Testis (tissue), 2 donors: ENCODE measurements at regions not wholly inside any gene's neighbourhood (a gene's known extent, or its start where the extent isn't known, plus 50 kb on each side); places are given as distances from the start of the nearest gene placed in this dataset.
A peak's percentile ranks its signal among the peaks of the same experiment; 100 is the strongest.

ENCODE experiments used
- DNase-seq: peaks from one replicate; pipeline ENCODE4 v3.0.0-alpha.2; 2019
- H3K27ac ChIP-seq, 2 donors: fragments of 200-600 bp; sonication (generic); one replicate each; pipeline ENCODE4 v1.5.1; 2019
- H3K27me3 ChIP-seq: fragments of 200-600 bp; sonication (generic); one replicate; pipeline ENCODE4 v1.5.1; 2019
- H3K36me3 ChIP-seq: fragments of 200-600 bp; sonication (generic); one replicate; pipeline ENCODE4 v1.5.1; 2017; ENCODE audit warnings: low read depth; ENCODE audit errors: missing control alignments
- H3K4me1 ChIP-seq: fragments of 200-600 bp; sonication (generic); one replicate; pipeline ENCODE4 v1.5.1; 2019
- H3K4me3 ChIP-seq, 2 donors: fragments of 200-600 bp; sonication (generic); one replicate each; pipeline ENCODE4 v1.5.1; 2017 to 2019
- H3K9me3 ChIP-seq: fragments of 200-600 bp; sonication (generic); one replicate; pipeline ENCODE4 v1.5.1; 2017
- CTCF ChIP-seq, 3 experiments: fragments of 450-650 bp in 2 of 3; fragments of 200-600 bp in 1 of 3; sonication (generic) in 1 of 3; IDR thresholded peaks; one replicate each; pipeline ENCODE4 v1.5.1; 2016 to 2019; ENCODE audit warnings: antibody characterized with exemption in 3 of 3, mild to moderate bottlenecking in 2 of 3, moderate library complexity in 1 of 3
- POLR2A ChIP-seq: fragments of 450-650 bp; IDR thresholded peaks from one replicate; pipeline ENCODE4 v1.6.1; 2017; ENCODE audit warnings: antibody characterized with exemption, mild to moderate bottlenecking, moderate library complexity
- WGBS, 2 donors: methylation state at CpG; one replicate each; pipeline ENCODE4 v1.1.5; 2018; 5-methylcytosine and 5-hydroxymethylcytosine counted together
- intact Hi-C: fragments of 100-400 bp; cut with DNase I; formaldehyde crosslinking; loops from one replicate; pipeline ENCODE4 v1.15.1; 2023; ENCODE audit warnings: low total_unique reads

GRCh38 chr10:88114368-88114767, 250.9 kb downstream of the PTEN start:
- TF ChIP-seq CTCF (IDR thresholded peaks at IDR 0.05): peak in 2 of 3 experiments; percentile 14 to 27
- TF ChIP-seq POLR2A: no peak
- 65 to 73% methylated on average over 7 of the region's 7 CpGs for WGBS, 2 donors
- H3K4me3 ChIP-seq: no peak overlapping the region
- H3K9me3 ChIP-seq: no peaks in the 10 kb centered on the region
- H3K4me1 ChIP-seq: peaks cover 4% of the 10 kb centered on the region
- peak; percentile 55 for DNase-seq
- intact Hi-C loops: no loop called here
- no peak overlapping the region for H3K27ac ChIP-seq
- no peaks in the 10 kb centered on the region for H3K36me3 ChIP-seq
- no peaks in the 10 kb centered on the region for H3K27me3 ChIP-seq

DNA sequence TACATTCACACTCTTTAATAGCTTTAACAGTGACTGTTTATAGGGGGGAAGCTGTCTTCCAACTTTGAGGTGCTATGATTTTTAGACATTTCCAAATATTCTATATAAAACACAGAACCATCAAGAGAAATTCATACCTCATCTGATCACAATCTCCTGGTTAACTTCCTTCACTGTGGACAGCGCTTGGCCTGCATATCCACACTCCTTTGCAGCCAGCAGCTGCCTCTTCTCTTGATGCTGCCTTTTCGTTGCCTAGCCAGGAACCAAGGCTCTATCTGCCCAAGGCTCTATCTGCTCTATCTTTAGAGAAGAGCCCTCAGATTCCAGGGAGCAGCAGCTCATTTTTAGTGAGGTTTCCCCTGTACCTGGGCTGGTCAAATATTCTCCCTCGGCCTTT, 252.0 kb downstream of the PTEN start:
- intact Hi-C loops: no loop called here
- Histone ChIP-seq H3K4me1 (peaks cover 4% of the 10 kb centered on the region), H3K9me3 (no peaks in the 10 kb centered on the region), H3K27me3 (no peaks in the 10 kb centered on the region), H3K4me3 (no peak overlapping the region), H3K27ac (no peak overlapping the region), H3K36me3 (no peaks in the 10 kb centered on the region)
- no peak for TF ChIP-seq POLR2A
- no peak for TF ChIP-seq CTCF (IDR thresholded peaks at IDR 0.05)
- no peak for DNase-seq
- WGBS, 2 donors: 88 to 89% methylated on average over 3 of the region's 3 CpGs

DNA sequence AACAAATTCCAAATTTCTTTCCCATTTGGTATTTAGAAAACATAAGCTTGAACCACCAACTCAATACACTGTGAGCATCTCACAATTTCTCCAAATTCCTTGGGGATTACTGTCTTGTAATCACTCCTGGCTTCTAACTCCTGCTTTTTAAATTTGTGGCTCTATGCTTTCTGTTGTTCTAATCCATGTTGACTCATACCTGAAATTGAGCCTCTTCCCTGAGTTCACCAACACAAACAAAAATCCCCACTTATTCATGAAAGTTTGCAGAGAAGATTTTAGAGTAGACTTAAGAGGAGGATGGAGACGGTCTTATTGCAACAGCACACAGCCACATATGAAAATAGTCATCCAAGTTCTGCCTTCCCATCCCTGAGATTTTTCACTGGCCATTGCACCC, 252.5 kb downstream of the PTEN start:
- intact Hi-C loops: no loop called here
- peaks cover 4% of the 10 kb centered on the region for H3K4me1 ChIP-seq
- no peak for DNase-seq
- H3K9me3 ChIP-seq: no peaks in the 10 kb centered on the region
- no peaks in the 10 kb centered on the region for H3K36me3 ChIP-seq
- no peak overlapping the region for H3K4me3 ChIP-seq
- H3K27ac ChIP-seq: no peak overlapping the region
- WGBS, 2 donors: 90 to 100% methylated on average over 1 of the region's 1 CpG
- no peaks in the 10 kb centered on the region for H3K27me3 ChIP-seq
- TF ChIP-seq CTCF (IDR thresholded peaks at IDR 0.05) (no peak), POLR2A (no peak)

DNA sequence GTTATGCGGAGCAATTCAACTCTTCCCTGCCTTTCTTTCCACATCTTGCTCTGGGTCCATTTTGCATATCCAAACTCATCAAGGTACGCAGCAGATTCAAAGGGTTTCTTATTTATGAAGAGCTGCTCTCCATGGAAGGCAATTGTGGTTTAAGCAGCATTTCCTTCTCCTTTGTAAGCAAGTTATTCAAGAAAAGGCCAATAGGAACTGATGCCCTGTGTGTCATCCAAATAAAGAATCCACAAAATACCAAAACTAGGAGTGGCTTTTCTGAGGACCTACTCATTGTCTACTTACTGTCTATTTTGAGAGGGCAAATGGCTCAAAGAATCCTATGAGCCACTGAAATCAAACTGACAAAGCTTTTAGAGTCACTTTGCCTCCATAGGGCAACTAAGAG, 253.1 kb downstream of the PTEN start:
- Histone ChIP-seq H3K27ac (no peak overlapping the region), H3K4me1 (peaks cover 4% of the 10 kb centered on the region), H3K9me3 (no peaks in the 10 kb centered on the region), H3K27me3 (no peaks in the 10 kb centered on the region), H3K36me3 (no peaks in the 10 kb centered on the region), H3K4me3 (no peak overlapping the region)
- no peak for DNase-seq
- intact Hi-C loops: no loop called here
- 93 to 94% methylated on average over 2 of the region's 2 CpGs for WGBS, 2 donors
- no peak for TF ChIP-seq POLR2A
- TF ChIP-seq CTCF (IDR thresholded peaks at IDR 0.05): no peak

DNA sequence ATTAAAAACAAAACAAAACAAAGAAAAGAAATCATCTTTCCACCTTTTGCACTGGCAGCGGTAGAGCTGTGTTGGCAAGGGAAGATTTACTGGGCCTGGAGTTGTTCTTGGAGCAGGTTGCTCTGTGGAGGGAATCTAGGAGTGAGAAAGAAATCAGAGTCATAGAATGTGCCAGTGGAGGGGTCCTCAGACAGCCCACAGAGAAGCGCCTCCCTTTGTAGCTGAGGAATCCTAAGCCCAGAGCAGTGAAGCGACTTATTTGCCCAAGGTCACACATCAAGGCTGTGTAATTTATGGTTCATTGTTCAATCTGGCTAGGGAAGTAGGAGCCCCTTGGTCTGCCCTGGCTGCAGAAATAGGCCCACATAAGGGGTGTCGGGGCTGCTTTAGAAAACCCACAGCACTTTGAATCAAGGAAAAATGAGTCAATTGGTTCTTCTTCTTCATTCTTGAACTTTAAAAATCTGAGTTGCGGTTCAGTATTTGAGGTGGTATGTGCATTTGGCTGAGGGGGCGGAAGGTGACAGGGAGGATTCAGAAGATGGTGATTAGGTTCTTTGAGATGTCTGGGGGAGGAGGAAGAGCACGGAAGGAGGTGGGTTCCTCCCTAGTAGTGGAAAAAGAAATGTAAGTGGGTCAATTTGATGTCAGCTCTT, 253.7 kb downstream of the PTEN start:
- TF ChIP-seq CTCF (IDR thresholded peaks at IDR 0.05) (no peak), POLR2A (no peak)
- H3K4me3 ChIP-seq: no peak overlapping the region
- no peaks in the 10 kb centered on the region for H3K36me3 ChIP-seq
- no peaks in the 10 kb centered on the region for H3K27me3 ChIP-seq
- intact Hi-C loops: no loop called here
- 68 to 78% methylated on average over 7 of the region's 7 CpGs for WGBS, 2 donors
- H3K9me3 ChIP-seq: no peaks in the 10 kb centered on the region
- peaks cover 4% of the 10 kb centered on the region for H3K4me1 ChIP-seq
- no peak overlapping the region for H3K27ac ChIP-seq
- DNase-seq: no peak
